GM18519 (cell line): ENCODE measurements at regions not wholly inside any gene's neighbourhood (a gene's known extent, or its start where the extent isn't known, plus 50 kb on each side); places are given as distances from the start of the nearest gene placed in this dataset.
A peak's percentile ranks its signal among the peaks of the same experiment; 100 is the strongest.
"Not testable (repeated sequence)": the region's sequence is repeated elsewhere in the genome, so short reads cannot be mapped to it uniquely, and the experiment has no call there.

Experiments used
- ATAC-seq: cut with Tn5 transposase; IDR thresholded peaks from one replicate; pipeline ENCODE4 v1.9.1; 2021; ENCODE audit warnings: mild to moderate bottlenecking, moderate library complexity; ENCODE audit not compliant: unreplicated experiment, low FRiP score

- no peak for ATAC-seq
Observed at GRCh38 chr4:123200051-123200940, 196.3 kb upstream of the SPRY1 start.

- no peak for ATAC-seq
Observed at GRCh38 chr4:123204737-123205136, 191.9 kb upstream of the SPRY1 start.

- ATAC-seq, result no peak
Observed at GRCh38 chr4:123206016-123206415, 190.6 kb upstream of the SPRY1 start.

- ATAC-seq, result no peak
Observed at GRCh38 chr4:123209436-123209835, 187.2 kb upstream of the SPRY1 start.

GRCh38 chr4:123215536-123215935, 181.1 kb upstream of the SPRY1 start:
- ATAC-seq, result no peak

- ATAC-seq, result no peak
Observed at GRCh38 chr4:123216543-123216942, 180.1 kb upstream of the SPRY1 start.

GRCh38 chr4:123216946-123217345, 179.6 kb upstream of the SPRY1 start:
- ATAC-seq, result no peak

- ATAC-seq, result no peak
Observed at GRCh38 chr4:123217664-123218063, 178.9 kb upstream of the SPRY1 start.

- no peak for ATAC-seq
Observed at GRCh38 chr4:123218981-123219380, 177.6 kb upstream of the SPRY1 start.

- ATAC-seq, result no peak
Observed at GRCh38 chr4:123229286-123229685, 167.3 kb upstream of the SPRY1 start.

GRCh38 chr4:123230061-123230460, 166.5 kb upstream of the SPRY1 start:
- no peak for ATAC-seq

GRCh38 chr4:123232439-123232838, 164.2 kb upstream of the SPRY1 start:
- peak; percentile 58 for ATAC-seq

- ATAC-seq, result no peak
Observed at GRCh38 chr4:123233136-123233768, 163.3 kb upstream of the SPRY1 start.

GRCh38 chr4:123234955-123235354, 161.6 kb upstream of the SPRY1 start:
- ATAC-seq, result no peak

- no peak for ATAC-seq
Observed at GRCh38 chr4:123235431-123235830, 161.2 kb upstream of the SPRY1 start.

GRCh38 chr4:123236606-123237005, 160.0 kb upstream of the SPRY1 start:
- no peak for ATAC-seq

- ATAC-seq, result not testable (repeated sequence)
Observed at GRCh38 chr4:123240286-123240685, 156.3 kb upstream of the SPRY1 start.

GRCh38 chr4:123243220-123243619, 153.4 kb upstream of the SPRY1 start:
- not testable (repeated sequence) for ATAC-seq

GRCh38 chr4:123244137-123244536, 152.5 kb upstream of the SPRY1 start:
- no peak for ATAC-seq

GRCh38 chr4:123246085-123246484, 150.5 kb upstream of the SPRY1 start:
- ATAC-seq, result no peak

- no peak for ATAC-seq
Observed at GRCh38 chr4:123248085-123248659, 148.4 kb upstream of the SPRY1 start.

GRCh38 chr4:123249821-123250220, 146.8 kb upstream of the SPRY1 start:
- no peak for ATAC-seq
